Peyer's patch (tissue), 4 donors: ENCODE measurements at regions not wholly inside any gene's neighbourhood (a gene's known extent, or its start where the extent isn't known, plus 50 kb on each side); places are given as distances from the start of the nearest gene placed in this dataset.

Experiments
- CTCF ChIP-seq, 6 experiments: fragments of 450-650 bp in 4 of 6; fragments of 200-600 bp in 2 of 6; sonication (generic) in 1 of 6; IDR thresholded peaks; one replicate each; pipeline ENCODE4 v1.5.1; 2017 to 2019; ENCODE audit warnings: antibody characterized with exemption in 6 of 6, mild to moderate bottlenecking in 3 of 6, moderate library complexity in 1 of 6
- POLR2A ChIP-seq, 2 donors: fragments of 450-650 bp; IDR thresholded peaks; one replicate each; pipeline ENCODE4 v1.5.1; 2017; ENCODE audit warnings: antibody characterized with exemption in 2 of 2, mild to moderate bottlenecking in 2 of 2, moderate library complexity in 2 of 2

- TF ChIP-seq CTCF (IDR thresholded peaks at IDR 0.05) (no peak), POLR2A (IDR thresholded peaks at IDR 0.05) (no peak)
Measured at GRCh38 chr2:185456517-185456916, 282.1 kb upstream of the FSIP2 start.
